BJ (cell line): ENCODE measurements at regions not wholly inside any gene's neighbourhood (a gene's known extent, or its start where the extent isn't known, plus 50 kb on each side); places are given as distances from the start of the nearest gene placed in this dataset.
"Not testable (repeated sequence)": the region's sequence is repeated elsewhere in the genome, so short reads cannot be mapped to it uniquely, and the experiment has no call there.

Source experiments
- CTCF ChIA-PET: fragments of 350-600 bp; formaldehyde crosslinking; extraction: SDS; loops from one replicate; lab custom pipeline; 2021; ENCODE audit warnings: antibody characterized with exemption, inconsistent platforms; lab: Yijun Ruan, JAX
- POLR2A ChIA-PET: fragments of 300-600 bp; sonication (Branson Sonifier 250); formaldehyde crosslinking; extraction: SDS; loops from one replicate; lab custom pipeline; 2021; ENCODE audit warnings: antibody characterized with exemption; lab: Charles Lee
- DNase-seq: peaks from one replicate; pipeline ENCODE4 v3.0.0-alpha.2; 2011; ENCODE audit warnings: low read depth
- H3K27me3 ChIP-seq: 2 replicates; pipeline ENCODE4 v1.6.0; 2011; ENCODE audit warnings: low read length; ENCODE audit not compliant: control insufficient read depth, insufficient read depth
- H3K36me3 ChIP-seq: 2 replicates; pipeline ENCODE4 v1.5.1; 2011; ENCODE audit warnings: low read length; ENCODE audit not compliant: control insufficient read depth, insufficient read depth
- H3K4me3 ChIP-seq: 2 replicates; pipeline ENCODE4 v1.5.1; 2011; ENCODE audit warnings: low read depth, mild to moderate bottlenecking, control low read depth, low read length
- TF ChIP-seq, protein P1 (sequence below): IDR thresholded peaks from 2 replicates; pipeline ENCODE4 v1.5.1; 2011; ENCODE audit warnings: low read depth, mild to moderate bottlenecking, control low read depth, inconsistent platforms, low read length, moderate library complexity; ENCODE audit not compliant: insufficient read depth

DNA sequence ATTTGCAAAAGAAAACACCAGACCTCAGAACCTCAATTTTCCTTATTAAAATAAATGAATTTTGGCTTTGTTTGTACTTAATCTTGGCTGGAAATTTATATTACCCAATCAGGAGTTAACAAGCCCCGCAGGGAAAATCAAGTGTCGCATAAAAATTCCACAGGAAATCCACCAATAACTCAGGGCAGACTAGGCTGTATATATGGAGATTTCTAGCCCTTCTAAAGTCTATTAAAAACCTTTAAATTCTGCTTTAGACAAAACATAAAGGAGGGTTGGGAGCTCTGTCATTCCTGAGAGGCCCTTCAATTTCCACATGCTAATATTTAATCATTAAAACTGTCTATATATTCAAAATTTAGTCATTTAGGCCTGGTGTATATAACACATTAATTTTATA lies 434.7 kb downstream of the CDH11 start:
- Histone ChIP-seq H3K36me3 (no peaks in the 10 kb centered on the region), H3K27me3 (no peaks in the 10 kb centered on the region), H3K4me3 (no peak overlapping the region)
- ChIA-PET CTCF (no interaction called here), POLR2A (no interaction called here)
- TF ChIP-seq, protein P1, sequence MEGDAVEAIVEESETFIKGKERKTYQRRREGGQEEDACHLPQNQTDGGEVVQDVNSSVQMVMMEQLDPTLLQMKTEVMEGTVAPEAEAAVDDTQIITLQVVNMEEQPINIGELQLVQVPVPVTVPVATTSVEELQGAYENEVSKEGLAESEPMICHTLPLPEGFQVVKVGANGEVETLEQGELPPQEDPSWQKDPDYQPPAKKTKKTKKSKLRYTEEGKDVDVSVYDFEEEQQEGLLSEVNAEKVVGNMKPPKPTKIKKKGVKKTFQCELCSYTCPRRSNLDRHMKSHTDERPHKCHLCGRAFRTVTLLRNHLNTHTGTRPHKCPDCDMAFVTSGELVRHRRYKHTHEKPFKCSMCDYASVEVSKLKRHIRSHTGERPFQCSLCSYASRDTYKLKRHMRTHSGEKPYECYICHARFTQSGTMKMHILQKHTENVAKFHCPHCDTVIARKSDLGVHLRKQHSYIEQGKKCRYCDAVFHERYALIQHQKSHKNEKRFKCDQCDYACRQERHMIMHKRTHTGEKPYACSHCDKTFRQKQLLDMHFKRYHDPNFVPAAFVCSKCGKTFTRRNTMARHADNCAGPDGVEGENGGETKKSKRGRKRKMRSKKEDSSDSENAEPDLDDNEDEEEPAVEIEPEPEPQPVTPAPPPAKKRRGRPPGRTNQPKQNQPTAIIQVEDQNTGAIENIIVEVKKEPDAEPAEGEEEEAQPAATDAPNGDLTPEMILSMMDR, result no peak
- DNase-seq, result no peak

DNA sequence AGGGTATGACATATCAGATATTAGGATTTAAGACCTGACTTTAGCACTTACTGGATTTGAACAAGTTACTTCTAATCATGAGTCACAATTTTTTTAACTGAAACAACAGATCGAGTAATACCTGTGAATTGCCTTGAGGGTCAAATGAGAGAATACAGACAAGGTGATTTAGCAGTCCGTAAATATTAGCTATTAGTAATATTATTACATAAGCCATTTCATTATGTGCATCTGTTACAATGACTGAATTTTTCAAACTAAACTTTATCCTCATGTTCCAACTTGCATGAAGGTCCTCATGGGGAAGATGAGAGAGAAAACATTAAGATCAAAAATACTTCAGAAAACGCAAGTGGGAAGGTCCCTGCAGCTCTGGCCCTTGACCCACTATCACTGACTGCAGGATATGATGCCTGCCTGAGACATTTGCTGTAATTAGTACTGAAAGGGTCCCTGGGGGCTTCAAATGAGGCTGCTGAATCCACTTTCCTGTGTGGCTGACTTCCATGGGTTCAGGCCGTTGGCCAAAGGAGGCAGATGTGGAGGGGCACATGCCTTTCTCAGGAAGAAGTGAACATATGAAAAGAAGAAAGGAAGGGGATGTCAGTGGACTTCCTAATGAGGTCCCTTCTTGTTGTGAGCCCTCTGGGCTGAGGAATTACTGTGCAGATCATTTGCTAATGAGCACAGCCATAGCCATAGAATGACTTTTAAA lies 441.7 kb downstream of the CDH11 start:
- CTCF ChIA-PET, result no interaction called here
- no peak overlapping the region for H3K4me3 ChIP-seq
- H3K36me3 ChIP-seq, result no peaks in the 10 kb centered on the region
- peaks cover 3% of the 10 kb centered on the region; the same call in 1 of the 2 replicates for H3K27me3 ChIP-seq
- TF ChIP-seq, protein P1, result no peak
- POLR2A ChIA-PET, result no interaction called here
- no peak for DNase-seq

DNA sequence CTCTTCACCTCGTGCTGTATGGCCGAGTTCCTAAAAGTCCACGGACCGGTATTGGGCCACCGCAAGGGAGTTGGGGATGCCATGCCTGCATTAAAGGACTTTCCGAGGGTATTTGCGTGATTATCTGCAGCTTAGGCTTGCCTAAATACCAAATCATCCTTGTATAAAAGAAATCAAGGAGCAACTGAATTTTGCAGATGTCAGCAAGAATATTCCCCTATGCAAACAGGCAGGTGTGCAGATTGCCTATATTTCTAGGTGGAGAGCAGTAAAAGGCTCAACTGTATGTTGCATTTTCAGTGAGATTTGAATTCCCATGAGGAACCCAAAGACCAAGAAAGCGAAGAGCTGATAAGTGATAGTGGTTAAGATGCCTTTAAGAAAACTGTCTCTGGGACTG lies 452.3 kb downstream of the CDH11 start:
- ChIA-PET POLR2A (no interaction called here), CTCF (no interaction called here)
- H3K36me3 ChIP-seq, result no peaks in the 10 kb centered on the region
- H3K4me3 ChIP-seq, result no peak overlapping the region
- TF ChIP-seq, protein P1, result no peak
- no peak for DNase-seq
- H3K27me3 ChIP-seq, result no peaks in the 10 kb centered on the region

DNA sequence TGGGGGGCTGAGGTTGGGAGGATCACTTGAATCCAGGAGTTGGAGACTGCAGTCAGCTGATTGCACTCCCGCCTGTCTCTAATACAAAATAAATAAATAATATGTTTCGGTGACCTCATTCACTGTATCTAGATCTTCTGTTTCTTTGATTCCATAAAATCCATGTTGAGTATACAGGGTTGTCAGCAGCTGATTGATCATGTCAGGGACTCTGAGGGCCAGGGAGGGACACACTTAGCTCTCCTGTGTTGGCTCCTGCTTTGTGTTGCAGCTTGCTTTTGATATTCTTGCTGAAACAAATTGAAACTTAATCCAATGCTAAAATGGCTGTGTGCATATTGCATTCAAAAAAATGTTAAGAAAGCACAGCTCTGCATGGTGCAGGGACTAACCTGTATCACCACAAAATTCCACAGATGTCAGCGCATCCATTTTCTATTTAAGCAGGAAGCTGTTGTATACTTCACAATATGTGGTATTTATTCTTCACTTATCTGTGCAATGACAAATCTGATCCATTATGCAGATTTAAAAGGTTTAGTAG lies 454.5 kb downstream of the CDH11 start:
- TF ChIP-seq, protein P1, result no peak
- DNase-seq, result no peak
- ChIA-PET POLR2A (no interaction called here), CTCF (no interaction called here)
- Histone ChIP-seq H3K4me3 (no peak overlapping the region), H3K36me3 (no peaks in the 10 kb centered on the region), H3K27me3 (no peaks in the 10 kb centered on the region)

DNA sequence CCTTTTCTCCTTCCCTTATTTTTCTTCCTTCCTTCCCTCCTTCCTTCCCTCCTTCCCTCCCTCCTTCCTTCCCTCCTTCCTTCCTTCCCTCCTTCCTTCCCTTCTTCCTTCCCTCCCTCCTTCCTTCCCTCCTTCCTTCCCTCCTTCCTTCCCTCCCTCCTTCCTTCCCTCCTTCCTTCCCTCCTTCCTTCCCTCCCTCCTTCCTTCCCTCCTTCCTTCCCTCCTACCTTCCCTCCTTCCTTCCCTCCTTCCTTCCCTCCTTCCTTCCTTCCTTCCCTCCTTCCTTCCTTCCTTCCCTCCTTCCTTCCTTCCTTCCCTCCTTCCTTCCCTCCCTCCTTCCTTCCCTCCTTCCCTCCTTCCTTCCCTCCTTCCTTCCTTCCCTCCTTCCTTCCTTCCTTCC lies 459.6 kb downstream of the CDH11 start:
- DNase-seq, H3K36me3 ChIP-seq, POLR2A ChIA-PET, CTCF ChIA-PET, H3K27me3 ChIP-seq, H3K4me3 ChIP-seq: not testable (repeated sequence)

DNA sequence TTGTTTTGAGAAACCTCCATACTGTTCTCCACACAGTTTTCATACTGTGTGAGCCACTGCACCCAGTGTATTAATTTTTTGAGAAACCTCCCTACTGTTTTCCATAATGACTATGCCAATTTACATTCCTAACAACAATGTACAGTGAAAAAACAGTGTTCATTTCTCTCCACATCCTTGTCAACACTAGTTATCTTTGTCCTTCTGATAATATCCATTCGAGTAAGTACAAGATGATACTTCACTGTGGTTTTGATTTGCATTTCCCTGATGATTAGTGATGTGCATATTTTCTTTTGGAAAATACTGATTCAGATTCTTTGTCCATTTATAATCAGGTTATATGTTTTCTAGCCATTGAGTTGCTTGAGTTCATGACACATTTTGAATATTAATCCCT lies 462.0 kb downstream of the CDH11 start:
- H3K36me3 ChIP-seq, result no peaks in the 10 kb centered on the region
- TF ChIP-seq, protein P1, result no peak
- no peak for DNase-seq
- H3K27me3 ChIP-seq, result no peaks in the 10 kb centered on the region
- POLR2A ChIA-PET, result no interaction called here
- CTCF ChIA-PET, result no interaction called here
- H3K4me3 ChIP-seq, result no peak overlapping the region
